ENCODE measurements at regions not wholly inside any gene's neighbourhood (a gene's known extent, or its start where the extent isn't known, plus 50 kb on each side); places are given as distances from the start of the nearest gene placed in this dataset.

DNA sequence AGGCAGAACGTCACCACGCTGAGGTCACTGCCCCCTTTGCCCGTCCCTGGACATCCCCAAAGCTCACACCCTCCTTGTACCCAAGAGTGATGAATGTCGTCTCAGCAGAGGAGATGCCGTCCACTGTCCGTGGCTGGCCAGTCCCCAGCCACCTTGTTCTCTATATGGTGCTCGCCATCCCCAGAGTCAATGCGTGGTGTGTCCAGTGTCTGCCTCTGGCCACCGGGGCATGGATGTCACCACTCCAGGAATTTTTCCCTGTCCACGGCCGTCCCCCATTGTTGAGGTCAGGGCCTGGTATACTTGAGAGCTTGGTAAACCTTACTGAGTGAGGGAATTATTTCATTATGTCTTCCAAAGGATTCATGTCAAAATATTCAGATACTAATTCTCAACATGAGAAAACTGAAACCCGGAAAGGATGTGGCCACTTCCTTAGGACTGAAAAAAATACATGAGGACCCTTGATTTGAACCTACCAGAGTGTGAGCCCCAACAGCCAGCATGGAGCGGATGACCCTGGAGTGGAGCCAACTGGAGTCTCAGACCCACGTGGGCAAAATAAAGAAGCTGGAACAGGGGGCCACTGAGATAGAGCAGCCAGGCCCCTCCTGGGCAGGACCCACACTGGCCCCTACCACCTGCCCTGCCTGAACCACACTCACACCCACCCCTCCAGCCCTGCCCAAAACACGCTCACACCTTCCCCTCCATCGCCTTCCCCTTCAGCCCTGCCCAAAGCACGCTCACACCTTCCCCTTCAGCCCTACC lies 376.4 kb downstream of the BRD1 start:
- TF ChIP-seq, protein P1, sequence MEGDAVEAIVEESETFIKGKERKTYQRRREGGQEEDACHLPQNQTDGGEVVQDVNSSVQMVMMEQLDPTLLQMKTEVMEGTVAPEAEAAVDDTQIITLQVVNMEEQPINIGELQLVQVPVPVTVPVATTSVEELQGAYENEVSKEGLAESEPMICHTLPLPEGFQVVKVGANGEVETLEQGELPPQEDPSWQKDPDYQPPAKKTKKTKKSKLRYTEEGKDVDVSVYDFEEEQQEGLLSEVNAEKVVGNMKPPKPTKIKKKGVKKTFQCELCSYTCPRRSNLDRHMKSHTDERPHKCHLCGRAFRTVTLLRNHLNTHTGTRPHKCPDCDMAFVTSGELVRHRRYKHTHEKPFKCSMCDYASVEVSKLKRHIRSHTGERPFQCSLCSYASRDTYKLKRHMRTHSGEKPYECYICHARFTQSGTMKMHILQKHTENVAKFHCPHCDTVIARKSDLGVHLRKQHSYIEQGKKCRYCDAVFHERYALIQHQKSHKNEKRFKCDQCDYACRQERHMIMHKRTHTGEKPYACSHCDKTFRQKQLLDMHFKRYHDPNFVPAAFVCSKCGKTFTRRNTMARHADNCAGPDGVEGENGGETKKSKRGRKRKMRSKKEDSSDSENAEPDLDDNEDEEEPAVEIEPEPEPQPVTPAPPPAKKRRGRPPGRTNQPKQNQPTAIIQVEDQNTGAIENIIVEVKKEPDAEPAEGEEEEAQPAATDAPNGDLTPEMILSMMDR (conservative IDR thresholded peaks at IDR 0.05; ENCODE audit: low read depth in 2 of 2): no peak
- TF ChIP-seq STAT1 (IDR thresholded peaks at IDR 0.05; ENCODE audit: unreplicated experiment) (no peak), NANOG (IDR thresholded peaks at IDR 0.05; ENCODE audit: borderline replicate concordance) (no peak), EZH2phosphoT487 (IDR thresholded peaks at IDR 0.05; ENCODE audit: unreplicated experiment) (no peak), POLR2AphosphoS5 (IDR thresholded peaks at IDR 0.05; ENCODE audit: low read depth) (no peak), ZNF114 (CRISPR knock-in tag; IDR thresholded peaks at IDR 0.05) (no peak), EZH2 (IDR thresholded peaks at IDR 0.05; ENCODE audit: low read depth, unreplicated experiment) (no peak), JUNB (IDR thresholded peaks at IDR 0.05; ENCODE audit: unreplicated experiment) (no peak)
- TF ChIP-seq, protein P2, sequence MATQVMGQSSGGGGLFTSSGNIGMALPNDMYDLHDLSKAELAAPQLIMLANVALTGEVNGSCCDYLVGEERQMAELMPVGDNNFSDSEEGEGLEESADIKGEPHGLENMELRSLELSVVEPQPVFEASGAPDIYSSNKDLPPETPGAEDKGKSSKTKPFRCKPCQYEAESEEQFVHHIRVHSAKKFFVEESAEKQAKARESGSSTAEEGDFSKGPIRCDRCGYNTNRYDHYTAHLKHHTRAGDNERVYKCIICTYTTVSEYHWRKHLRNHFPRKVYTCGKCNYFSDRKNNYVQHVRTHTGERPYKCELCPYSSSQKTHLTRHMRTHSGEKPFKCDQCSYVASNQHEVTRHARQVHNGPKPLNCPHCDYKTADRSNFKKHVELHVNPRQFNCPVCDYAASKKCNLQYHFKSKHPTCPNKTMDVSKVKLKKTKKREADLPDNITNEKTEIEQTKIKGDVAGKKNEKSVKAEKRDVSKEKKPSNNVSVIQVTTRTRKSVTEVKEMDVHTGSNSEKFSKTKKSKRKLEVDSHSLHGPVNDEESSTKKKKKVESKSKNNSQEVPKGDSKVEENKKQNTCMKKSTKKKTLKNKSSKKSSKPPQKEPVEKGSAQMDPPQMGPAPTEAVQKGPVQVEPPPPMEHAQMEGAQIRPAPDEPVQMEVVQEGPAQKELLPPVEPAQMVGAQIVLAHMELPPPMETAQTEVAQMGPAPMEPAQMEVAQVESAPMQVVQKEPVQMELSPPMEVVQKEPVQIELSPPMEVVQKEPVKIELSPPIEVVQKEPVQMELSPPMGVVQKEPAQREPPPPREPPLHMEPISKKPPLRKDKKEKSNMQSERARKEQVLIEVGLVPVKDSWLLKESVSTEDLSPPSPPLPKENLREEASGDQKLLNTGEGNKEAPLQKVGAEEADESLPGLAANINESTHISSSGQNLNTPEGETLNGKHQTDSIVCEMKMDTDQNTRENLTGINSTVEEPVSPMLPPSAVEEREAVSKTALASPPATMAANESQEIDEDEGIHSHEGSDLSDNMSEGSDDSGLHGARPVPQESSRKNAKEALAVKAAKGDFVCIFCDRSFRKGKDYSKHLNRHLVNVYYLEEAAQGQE (IDR thresholded peaks at IDR 0.05; ENCODE audit: unreplicated experiment): no peak

Data from GM23338 (cell line).